Skin of body (tissue), 1 donor: ENCODE measurements at regions not wholly inside any gene's neighbourhood (a gene's known extent, or its start where the extent isn't known, plus 50 kb on each side); places are given as distances from the start of the nearest gene placed in this dataset.
"Not testable (repeated sequence)": the region's sequence is repeated elsewhere in the genome, so short reads cannot be mapped to it uniquely, and the experiment has no call there.

Experiments used
- DNase-seq: peaks from one replicate; lab custom pipeline; 2025; lab: John Stamatoyannopoulos, UW

GRCh38 chr12:105455261-105455660 is 124.8 kb downstream of the C12orf75 start:
- no peak for DNase-seq

GRCh38 chr12:105457026-105457425 is 126.5 kb downstream of the C12orf75 start:
- no peak for DNase-seq

- DNase-seq, result no peak
Observed at GRCh38 chr12:105459760-105460330, 129.4 kb downstream of the C12orf75 start.

- DNase-seq, result no peak
Observed at GRCh38 chr12:105461271-105461943, 130.9 kb downstream of the C12orf75 start.

- DNase-seq, result no peak
Observed at GRCh38 chr12:105461944-105462762, 131.7 kb downstream of the C12orf75 start.

GRCh38 chr12:105462831-105463230 is 132.3 kb downstream of the C12orf75 start:
- DNase-seq, result no peak

GRCh38 chr12:105464406-105464805 is 133.9 kb downstream of the C12orf75 start:
- no peak for DNase-seq

GRCh38 chr12:105466231-105466900 is 135.9 kb downstream of the C12orf75 start:
- DNase-seq, result no peak

- DNase-seq, result no peak
Observed at GRCh38 chr12:105466901-105467598, 136.6 kb downstream of the C12orf75 start.

GRCh38 chr12:105467710-105468366 is 137.3 kb downstream of the C12orf75 start:
- no peak for DNase-seq

GRCh38 chr12:105468464-105468863 is 138.0 kb downstream of the C12orf75 start:
- no peak for DNase-seq

GRCh38 chr12:105469211-105469610 is 138.7 kb downstream of the C12orf75 start:
- DNase-seq, result no peak

- DNase-seq, result no peak
Observed at GRCh38 chr12:105469701-105470100, 139.2 kb downstream of the C12orf75 start.

GRCh38 chr12:105470102-105470501 is 139.6 kb downstream of the C12orf75 start:
- no peak for DNase-seq

GRCh38 chr12:105470601-105471000 is 140.1 kb downstream of the C12orf75 start:
- DNase-seq, result no peak

GRCh38 chr12:105474672-105475071 is 144.2 kb downstream of the C12orf75 start:
- no peak for DNase-seq

GRCh38 chr12:105476616-105477015 is 146.1 kb downstream of the C12orf75 start:
- no peak for DNase-seq

GRCh38 chr12:105477873-105478272 is 147.4 kb downstream of the C12orf75 start:
- no peak for DNase-seq

GRCh38 chr12:105478788-105479187 is 148.3 kb downstream of the C12orf75 start:
- not testable (repeated sequence) for DNase-seq

- no peak for DNase-seq
Observed at GRCh38 chr12:105479710-105480109, 149.2 kb downstream of the C12orf75 start.

GRCh38 chr12:105480162-105480561 is 149.7 kb downstream of the C12orf75 start:
- DNase-seq, result no peak
